Suprapubic skin (tissue), 4 donors: ENCODE measurements at regions not wholly inside any gene's neighbourhood (a gene's known extent, or its start where the extent isn't known, plus 50 kb on each side); places are given as distances from the start of the nearest gene placed in this dataset.

Experiments used
- DNase-seq, 2 donors: peaks; one replicate each; pipeline ENCODE4 v3.0.0-alpha.2; 2019; ENCODE audit warnings: low spot score in 2 of 2
- H3K27ac ChIP-seq: fragments of 200-600 bp; sonication (generic); one replicate; pipeline ENCODE4 v1.5.1; 2019
- H3K27me3 ChIP-seq: fragments of 200-600 bp; sonication (generic); one replicate; pipeline ENCODE4 v1.5.1; 2019
- H3K36me3 ChIP-seq: fragments of 200-600 bp; sonication (generic); one replicate; pipeline ENCODE4 v1.5.1; 2019
- H3K4me1 ChIP-seq: fragments of 200-600 bp; sonication (generic); one replicate; pipeline ENCODE4 v1.5.1; 2019
- H3K4me3 ChIP-seq: fragments of 200-600 bp; sonication (generic); one replicate; pipeline ENCODE4 v1.5.1; 2019; ENCODE audit warnings: mild to moderate bottlenecking
- H3K9me3 ChIP-seq: fragments of 200-600 bp; sonication (generic); one replicate; pipeline ENCODE4 v1.5.1; 2019
- CTCF ChIP-seq, 2 donors: fragments of 200-600 bp in 1 of 2; fragments of 450-650 bp in 1 of 2; sonication (generic) in 1 of 2; IDR thresholded peaks; one replicate each; pipeline ENCODE4 v1.5.1; 2016 to 2019; ENCODE audit warnings: antibody characterized with exemption in 2 of 2, mild to moderate bottlenecking in 1 of 2, moderate library complexity in 1 of 2
- EP300 ChIP-seq: sonication (generic); formaldehyde crosslinking; IDR thresholded peaks from one replicate; pipeline ENCODE4 v1.6.1; 2017; ENCODE audit warnings: antibody characterized with exemption
- POLR2A ChIP-seq, 2 donors: fragments of 450-650 bp; IDR thresholded peaks; one replicate each; pipeline ENCODE4 v1.6.1; 2017; ENCODE audit warnings: antibody characterized with exemption in 2 of 2, mild to moderate bottlenecking in 2 of 2, moderate library complexity in 2 of 2
- POLR2AphosphoS5 ChIP-seq, 3 donors: sonication (generic); formaldehyde crosslinking; IDR thresholded peaks; one replicate each; pipeline ENCODE4 v1.6.1; 2017; ENCODE audit warnings: antibody characterized with exemption in 3 of 3
- WGBS: methylation state at CpG from one replicate; pipeline ENCODE4 v1.1.5; 2018; 5-methylcytosine and 5-hydroxymethylcytosine counted together

- H3K27me3 ChIP-seq = peaks cover 4% of the 10 kb centered on the region
- no peak overlapping the region for H3K27ac ChIP-seq
- H3K4me1 ChIP-seq = peaks cover 6% of the 10 kb centered on the region
- no peak overlapping the region for H3K4me3 ChIP-seq
- TF ChIP-seq EP300 (no peak), POLR2A (IDR thresholded peaks at IDR 0.05) (no peak), CTCF (IDR thresholded peaks at IDR 0.05) (no peak), POLR2AphosphoS5 (IDR thresholded peaks at IDR 0.05) (no peak)
- no peaks in the 10 kb centered on the region for H3K36me3 ChIP-seq
- WGBS = 92% methylated on average over 7 of the region's 7 CpGs
- DNase-seq = peak in 1 of 2 donors; percentile 59
- H3K9me3 ChIP-seq = no peaks in the 10 kb centered on the region
These were observed 501.6 kb upstream of the MKI67 start for GRCh38 chr10:128627811-128628210.

- Histone ChIP-seq H3K27me3 (peaks cover 2% of the 10 kb centered on the region), H3K36me3 (no peaks in the 10 kb centered on the region), H3K4me1 (peaks cover 6% of the 10 kb centered on the region), H3K27ac (no peak overlapping the region), H3K4me3 (no peak overlapping the region), H3K9me3 (no peaks in the 10 kb centered on the region)
- TF ChIP-seq POLR2A (IDR thresholded peaks at IDR 0.05) (no peak), CTCF (IDR thresholded peaks at IDR 0.05) (no peak), EP300 (no peak), POLR2AphosphoS5 (IDR thresholded peaks at IDR 0.05) (no peak)
- WGBS = 92% methylated on average over 6 of the region's 6 CpGs
- DNase-seq = no peak
These were observed 502.0 kb upstream of the MKI67 start for GRCh38 chr10:128628252-128628651.

GRCh38 chr10:128629111-128630096 lies 503.2 kb upstream of the MKI67 start:
- WGBS = 64% methylated on average over 12 of the region's 17 CpGs
- Histone ChIP-seq H3K27ac (no peak overlapping the region), H3K27me3 (no peaks in the 10 kb centered on the region), H3K9me3 (no peaks in the 10 kb centered on the region), H3K36me3 (no peaks in the 10 kb centered on the region), H3K4me1 (peaks cover 6% of the 10 kb centered on the region), H3K4me3 (no peak overlapping the region)
- TF ChIP-seq EP300 (no peak), POLR2A (IDR thresholded peaks at IDR 0.05) (no peak), POLR2AphosphoS5 (IDR thresholded peaks at IDR 0.05) (no peak), CTCF (IDR thresholded peaks at IDR 0.05) (no peak)
- DNase-seq = peak in 1 of 2 donors; percentile 69

GRCh38 chr10:128630787-128631252 lies 504.6 kb upstream of the MKI67 start:
- TF ChIP-seq CTCF (IDR thresholded peaks at IDR 0.05) (no peak), POLR2AphosphoS5 (IDR thresholded peaks at IDR 0.05) (no peak), EP300 (no peak)
- H3K4me3 ChIP-seq = no peak overlapping the region
- no peaks in the 10 kb centered on the region for H3K36me3 ChIP-seq
- no peaks in the 10 kb centered on the region for H3K9me3 ChIP-seq
- 52% methylated on average over 12 of the region's 12 CpGs for WGBS
- H3K27ac ChIP-seq = no peak overlapping the region
- peak in 1 of 2 donors; percentile 69 for DNase-seq
- H3K4me1 ChIP-seq = peaks cover 6% of the 10 kb centered on the region
- no peaks in the 10 kb centered on the region for H3K27me3 ChIP-seq

GRCh38 chr10:128631801-128632241 lies 505.6 kb upstream of the MKI67 start:
- TF ChIP-seq EP300 (no peak), CTCF (IDR thresholded peaks at IDR 0.05) (peak; percentile 48)
- Histone ChIP-seq H3K36me3 (no peaks in the 10 kb centered on the region), H3K9me3 (no peaks in the 10 kb centered on the region), H3K27ac (no peak overlapping the region), H3K4me1 (peaks cover 6% of the 10 kb centered on the region), H3K27me3 (no peaks in the 10 kb centered on the region), H3K4me3 (no peak overlapping the region)
- 25% methylated on average over 12 of the region's 12 CpGs for WGBS
- DNase-seq = peak in 1 of 2 donors; percentile 43
